ENCODE measurements at regions not wholly inside any gene's neighbourhood (a gene's known extent, or its start where the extent isn't known, plus 50 kb on each side); places are given as distances from the start of the nearest gene placed in this dataset.
"Not testable (repeated sequence)": the region's sequence is repeated elsewhere in the genome, so short reads cannot be mapped to it uniquely, and the experiment has no call there.

- intact Hi-C loops (cut with DNase I; ENCODE audit: low total_unique reads): no loop called here
- H3K36me3 ChIP-seq: no peaks in the 10 kb centered on the region
- H3K4me3 ChIP-seq: no peak overlapping the region
- peak overlapping the region in 1 of 2 donors; percentile 72 for H3K27ac ChIP-seq
- H3K4me1 ChIP-seq: peaks cover 0 to 55% (median 52%) of the 10 kb centered on the region in 4 donors
- TF ChIP-seq, protein P1, sequence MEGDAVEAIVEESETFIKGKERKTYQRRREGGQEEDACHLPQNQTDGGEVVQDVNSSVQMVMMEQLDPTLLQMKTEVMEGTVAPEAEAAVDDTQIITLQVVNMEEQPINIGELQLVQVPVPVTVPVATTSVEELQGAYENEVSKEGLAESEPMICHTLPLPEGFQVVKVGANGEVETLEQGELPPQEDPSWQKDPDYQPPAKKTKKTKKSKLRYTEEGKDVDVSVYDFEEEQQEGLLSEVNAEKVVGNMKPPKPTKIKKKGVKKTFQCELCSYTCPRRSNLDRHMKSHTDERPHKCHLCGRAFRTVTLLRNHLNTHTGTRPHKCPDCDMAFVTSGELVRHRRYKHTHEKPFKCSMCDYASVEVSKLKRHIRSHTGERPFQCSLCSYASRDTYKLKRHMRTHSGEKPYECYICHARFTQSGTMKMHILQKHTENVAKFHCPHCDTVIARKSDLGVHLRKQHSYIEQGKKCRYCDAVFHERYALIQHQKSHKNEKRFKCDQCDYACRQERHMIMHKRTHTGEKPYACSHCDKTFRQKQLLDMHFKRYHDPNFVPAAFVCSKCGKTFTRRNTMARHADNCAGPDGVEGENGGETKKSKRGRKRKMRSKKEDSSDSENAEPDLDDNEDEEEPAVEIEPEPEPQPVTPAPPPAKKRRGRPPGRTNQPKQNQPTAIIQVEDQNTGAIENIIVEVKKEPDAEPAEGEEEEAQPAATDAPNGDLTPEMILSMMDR (IDR thresholded peaks at IDR 0.05): no peak
- no peaks in the 10 kb centered on the region for H3K9me3 ChIP-seq
- no peaks in the 10 kb centered on the region for H3K27me3 ChIP-seq
- DNase-seq: no peak
These were observed 191.8 kb upstream of the GLI2 start for GRCh38 chr2:120543899-120544298.

- H3K4me1 ChIP-seq: peaks cover 0 to 53% (median 50%) of the 10 kb centered on the region in 4 donors
- H3K27me3 ChIP-seq: no peaks in the 10 kb centered on the region
- no peaks in the 10 kb centered on the region for H3K36me3 ChIP-seq
- intact Hi-C loops (cut with DNase I; ENCODE audit: low total_unique reads): no loop called here
- no peak for DNase-seq
- TF ChIP-seq, protein P1 (IDR thresholded peaks at IDR 0.05): no peak
- H3K4me3 ChIP-seq: no peak overlapping the region
- peak overlapping the region; percentile 72 to 77 for H3K27ac ChIP-seq
- H3K9me3 ChIP-seq: no peaks in the 10 kb centered on the region
These were observed 191.1 kb upstream of the GLI2 start for GRCh38 chr2:120544522-120544921.

GRCh38 chr2:120545007-120545406 is 190.7 kb upstream of the GLI2 start:
- not testable (repeated sequence) for H3K4me3 ChIP-seq, H3K36me3 ChIP-seq, H3K9me3 ChIP-seq, H3K27me3 ChIP-seq, DNase-seq
- H3K4me1 ChIP-seq: peaks cover 0 to 48% (median 45%) of the 10 kb centered on the region in 4 donors
- peak overlapping the region; percentile 72 to 77 for H3K27ac ChIP-seq
- intact Hi-C loops (cut with DNase I; ENCODE audit: low total_unique reads): loop anchor here (5.0 kb wide), 1 partner anchor 372 kb away; no protein-coding TSS in a partner anchor

DNA sequence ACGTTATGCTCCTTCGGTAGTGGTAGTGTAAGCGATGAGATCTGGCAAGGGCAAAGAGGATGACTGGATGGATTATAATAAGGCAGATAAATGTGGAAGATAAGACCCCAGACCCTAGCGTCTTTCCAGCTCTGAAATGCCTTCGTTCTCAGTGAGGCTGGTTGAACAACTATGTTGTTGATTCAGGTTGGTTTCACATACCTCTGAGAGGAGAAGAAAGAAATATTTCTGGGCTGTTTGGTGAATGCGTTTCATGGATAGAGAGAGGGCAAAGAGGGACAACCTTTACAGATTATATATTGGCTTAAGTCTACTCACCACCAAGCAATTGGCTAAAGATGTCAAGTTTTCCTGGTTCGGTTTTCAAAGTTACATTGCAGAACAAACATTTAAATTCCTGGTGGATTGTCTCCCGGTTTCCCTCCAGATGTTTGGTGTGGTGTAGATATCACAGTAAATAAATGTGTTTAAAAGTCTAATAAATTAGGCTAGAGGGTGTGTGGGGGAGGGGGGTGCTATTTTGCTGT is 190.1 kb upstream of the GLI2 start:
- Histone ChIP-seq H3K4me1 (peaks cover 0 to 42% (median 39%) of the 10 kb centered on the region in 4 donors), H3K4me3 (no peak overlapping the region), H3K9me3 (no peaks in the 10 kb centered on the region), H3K36me3 (no peaks in the 10 kb centered on the region), H3K27ac (peak overlapping the region; percentile 72 to 77), H3K27me3 (no peaks in the 10 kb centered on the region)
- DNase-seq: no peak
- intact Hi-C loops (cut with DNase I; ENCODE audit: low total_unique reads): loop anchor here (5.0 kb wide), 1 partner anchor 372 kb away; no protein-coding TSS in a partner anchor
- TF ChIP-seq, protein P1 (IDR thresholded peaks at IDR 0.05): no peak

- peaks cover 0 to 35% (median 33%) of the 10 kb centered on the region in 4 donors for H3K4me1 ChIP-seq
- no peak overlapping the region for H3K4me3 ChIP-seq
- intact Hi-C loops (cut with DNase I; ENCODE audit: low total_unique reads): loop anchor here (5.0 kb wide), 1 partner anchor 371 kb away; no protein-coding TSS in a partner anchor
- H3K36me3 ChIP-seq: no peaks in the 10 kb centered on the region
- TF ChIP-seq, protein P1 (IDR thresholded peaks at IDR 0.05): no peak
- DNase-seq: peak; percentile 86 to 94
- no peaks in the 10 kb centered on the region for H3K27me3 ChIP-seq
- H3K9me3 ChIP-seq: no peaks in the 10 kb centered on the region
- peak overlapping the region; percentile 72 to 77 for H3K27ac ChIP-seq
These were observed 189.4 kb upstream of the GLI2 start for GRCh38 chr2:120546048-120546864.

DNA sequence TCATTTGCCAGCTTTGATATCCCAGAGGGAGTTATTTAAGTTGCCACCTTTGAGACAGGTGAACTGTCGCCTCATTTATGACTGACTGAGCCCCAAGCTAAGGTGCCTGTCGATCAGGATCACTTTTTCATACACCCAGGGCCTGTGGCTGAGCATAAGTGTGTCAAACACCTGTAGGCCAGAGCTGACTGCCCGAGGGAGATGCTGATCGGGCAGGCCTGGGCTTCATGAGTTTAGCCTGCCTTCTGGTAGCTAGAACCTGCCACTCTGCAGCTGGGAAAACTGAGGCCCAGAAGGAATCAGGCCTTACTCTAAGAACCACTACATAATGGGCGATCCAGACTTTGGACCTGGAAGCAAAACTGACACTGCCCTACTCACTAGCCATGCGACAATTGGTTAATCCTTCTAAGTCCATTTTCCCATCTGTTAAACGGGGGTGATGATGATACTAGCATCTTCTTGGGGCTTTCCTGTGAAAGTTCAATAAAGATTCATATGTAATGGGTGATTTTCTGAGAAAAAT is 188.7 kb upstream of the GLI2 start:
- no peak overlapping the region for H3K4me3 ChIP-seq
- H3K4me1 ChIP-seq: peaks cover 0 to 34% (median 32%) of the 10 kb centered on the region in 4 donors
- no peak for DNase-seq
- no peaks in the 10 kb centered on the region for H3K9me3 ChIP-seq
- intact Hi-C loops (cut with DNase I; ENCODE audit: low total_unique reads): loop anchor here (5.0 kb wide), 1 partner anchor 370 kb away; no protein-coding TSS in a partner anchor
- TF ChIP-seq, protein P1 (IDR thresholded peaks at IDR 0.05): no peak
- no peaks in the 10 kb centered on the region for H3K27me3 ChIP-seq
- H3K27ac ChIP-seq: peak overlapping the region; percentile 72 to 77
- no peaks in the 10 kb centered on the region for H3K36me3 ChIP-seq

All from tibial artery (tissue), 4 donors.